Neural cell (in vitro differentiated cells): ENCODE measurements at regions not wholly inside any gene's neighbourhood (a gene's known extent, or its start where the extent isn't known, plus 50 kb on each side); places are given as distances from the start of the nearest gene placed in this dataset.

Experiments
- H2AFZ ChIP-seq: fragments of 200-600, 300-800 bp; sonication (generic), shearing (Covaris generic); 2 replicates; pipeline ENCODE4 v1.6.0; 2014; ENCODE audit warnings: low read depth, mild to moderate bottlenecking, antibody characterized with exemption, low read length, moderate library complexity
- H3F3A ChIP-seq: fragments of 200-600 bp; shearing (Covaris generic); 2 replicates; pipeline ENCODE4 v1.6.1; 2016; ENCODE audit warnings: mild to moderate bottlenecking, moderate library complexity, mixed read lengths, antibody characterized with exemption, low read length; ENCODE audit not compliant: insufficient read depth, poor library complexity, severe bottlenecking
- H3K27ac ChIP-seq: fragments of 200-600, 300-800 bp; sonication (generic), shearing (Covaris generic); 2 replicates; pipeline ENCODE4 v1.5.1; 2014; ENCODE audit warnings: mild to moderate bottlenecking, low read length, moderate library complexity
- H3K27me3 ChIP-seq: fragments of 300-800, 200-600 bp; sonication (generic), shearing (Covaris generic); 2 replicates; pipeline ENCODE4 v1.6.0; 2014; ENCODE audit warnings: mild to moderate bottlenecking, low read depth, low read length, moderate library complexity; ENCODE audit not compliant: insufficient read depth
- H3K36me3 ChIP-seq: fragments of 300-800, 200-600 bp; sonication (generic), shearing (Covaris generic); 2 replicates; pipeline ENCODE4 v1.5.1; 2014; ENCODE audit warnings: mild to moderate bottlenecking, antibody characterized with exemption, low read length, moderate library complexity; ENCODE audit not compliant: insufficient read depth
- H3K4me2 ChIP-seq: fragments of 300-800, 200-600 bp; sonication (generic), shearing (Covaris generic); 2 replicates; pipeline ENCODE4 v1.6.0; 2014; ENCODE audit warnings: mild to moderate bottlenecking, low read length
- H3K4me3 ChIP-seq: fragments of 300-800, 200-600 bp; sonication (generic), shearing (Covaris generic); 2 replicates; pipeline ENCODE4 v1.5.1; 2014; ENCODE audit warnings: mild to moderate bottlenecking, low read length, moderate library complexity
- H3K79me2 ChIP-seq: fragments of 200-600 bp; shearing (Covaris generic); replicated peaks from 2 replicates; pipeline ENCODE4 v1.6.0; 2014; ENCODE audit warnings: mild to moderate bottlenecking, low read length, moderate library complexity; ENCODE audit not compliant: insufficient read depth
- H3K9ac ChIP-seq: fragments of 300-800, 200-600 bp; sonication (generic), shearing (Covaris generic); 2 replicates; pipeline ENCODE4 v1.6.1; 2016; ENCODE audit warnings: mild to moderate bottlenecking, low read length, mixed read lengths
- H3K9me2 ChIP-seq: fragments of 200-600 bp; shearing (Covaris generic); 2 replicates; pipeline ENCODE4 v1.6.1; 2016; ENCODE audit warnings: mild to moderate bottlenecking, low read length, mixed read lengths; ENCODE audit not compliant: insufficient read depth
- H3K9me3 ChIP-seq: fragments of 200-600, 300-800 bp; sonication (generic), shearing (Covaris generic); 2 replicates; pipeline ENCODE4 v1.6.1; 2016; ENCODE audit warnings: mild to moderate bottlenecking, mixed run types, low read length, moderate library complexity, mixed read lengths
- H4K20me1 ChIP-seq: fragments of 200-600 bp; shearing (Covaris generic); 2 replicates; pipeline ENCODE4 v1.6.1; 2016; ENCODE audit warnings: mild to moderate bottlenecking, mixed run types; ENCODE audit not compliant: insufficient read depth
- EP300 ChIP-seq: fragments of 450-650 bp; conservative IDR thresholded peaks from 2 replicates; pipeline ENCODE4 v1.6.1; 2014; ENCODE audit warnings: antibody characterized with exemption, mild to moderate bottlenecking, moderate library complexity; ENCODE audit not compliant: poor library complexity, severe bottlenecking
- EZH2 ChIP-seq: fragments of 200-600, 300-800 bp; shearing (Covaris generic), sonication (generic); IDR thresholded peaks from 2 replicates; pipeline ENCODE4 v1.6.1; 2014; ENCODE audit warnings: antibody characterized with exemption, low read length, borderline replicate concordance, mild to moderate bottlenecking; ENCODE audit not compliant: insufficient read depth, poor library complexity, severe bottlenecking
- MXI1 ChIP-seq: fragments of 450-650 bp; conservative IDR thresholded peaks from 2 replicates; pipeline ENCODE4 v1.6.1; 2014; ENCODE audit warnings: antibody characterized with exemption, mild to moderate bottlenecking; ENCODE audit not compliant: poor library complexity, severe bottlenecking
- POLR2AphosphoS5 ChIP-seq: IDR thresholded peaks from 2 replicates; pipeline ENCODE4 v1.6.1; 2012
- RAD21 ChIP-seq: fragments of 450-650 bp; conservative IDR thresholded peaks from 2 replicates; pipeline ENCODE4 v1.6.1; 2014; ENCODE audit warnings: antibody characterized with exemption, mild to moderate bottlenecking, moderate library complexity
- SMC3 ChIP-seq: fragments of 450-650 bp; conservative IDR thresholded peaks from 2 replicates; pipeline ENCODE4 v1.6.1; 2014; ENCODE audit warnings: antibody characterized with exemption, mild to moderate bottlenecking, moderate library complexity; ENCODE audit not compliant: poor library complexity
- TAF1 ChIP-seq: IDR thresholded peaks from 2 replicates; pipeline ENCODE4 v1.6.1; 2012; ENCODE audit warnings: low read depth
- TF ChIP-seq, protein P1 (sequence below): fragments of 450-650 bp; IDR thresholded peaks from 2 replicates; pipeline ENCODE4 v1.5.1; 2014; ENCODE audit warnings: antibody characterized with exemption, mild to moderate bottlenecking, moderate library complexity; ENCODE audit not compliant: poor library complexity, severe bottlenecking
- TF ChIP-seq, protein P2 (sequence below): IDR thresholded peaks from 2 replicates; pipeline ENCODE4 v1.6.1; 2012; ENCODE audit warnings: borderline replicate concordance

GRCh38 chr20:41848180-41848579, 230.0 kb upstream of the CHD6 start:
- Histone ChIP-seq H4K20me1 (no peaks in the 10 kb centered on the region), H3K36me3 (no peaks in the 10 kb centered on the region), H3K79me2 (no peaks in the 10 kb centered on the region), H3F3A (no peaks in the 10 kb centered on the region), H3K9me2 (no peaks in the 10 kb centered on the region), H3K27me3 (no peaks in the 10 kb centered on the region), H3K4me2 (no peak overlapping the region), H3K9me3 (no peaks in the 10 kb centered on the region), H3K9ac (no peak overlapping the region), H3K27ac (no peak overlapping the region), H3K4me3 (no peak overlapping the region), H2AFZ (no peak overlapping the region)
- TF ChIP-seq MXI1 (no peak), SMC3 (no peak), EP300 (no peak)

- Histone ChIP-seq H3K27ac (peak overlapping the region; percentile 85), H3K9me3 (no peaks in the 10 kb centered on the region), H3K27me3 (no peaks in the 10 kb centered on the region), H2AFZ (no peak overlapping the region), H3K4me2 (peak overlapping the region; percentile 56), H3K9ac (peak overlapping the region; percentile 40), H3K36me3 (no peaks in the 10 kb centered on the region), H3K4me3 (peak overlapping the region; percentile 44), H3K9me2 (no peaks in the 10 kb centered on the region), H3K79me2 (no peaks in the 10 kb centered on the region), H3F3A (no peaks in the 10 kb centered on the region), H4K20me1 (no peaks in the 10 kb centered on the region)
- peak; percentile 73 for TF ChIP-seq MXI1
- TF ChIP-seq EP300, result peak; percentile 53
- no peak for TF ChIP-seq TAF1
- no peak for TF ChIP-seq POLR2AphosphoS5
Measured at GRCh38 chr20:41837669-41838224, 219.6 kb upstream of the CHD6 start.

GRCh38 chr20:41833739-41834138, 215.6 kb upstream of the CHD6 start:
- Histone ChIP-seq H3K9me3 (no peaks in the 10 kb centered on the region), H2AFZ (no peak overlapping the region), H3K4me3 (no peak overlapping the region), H3K4me2 (no peak overlapping the region), H3K27ac (no peak overlapping the region), H3K27me3 (no peaks in the 10 kb centered on the region), H3K36me3 (no peaks in the 10 kb centered on the region), H3K9ac (no peak overlapping the region), H3K79me2 (no peaks in the 10 kb centered on the region), H3F3A (no peaks in the 10 kb centered on the region), H4K20me1 (no peaks in the 10 kb centered on the region), H3K9me2 (no peaks in the 10 kb centered on the region)
- TF ChIP-seq EP300 (no peak), MXI1 (no peak), POLR2AphosphoS5 (no peak), EZH2 (no peak)
- TF ChIP-seq, protein P1, sequence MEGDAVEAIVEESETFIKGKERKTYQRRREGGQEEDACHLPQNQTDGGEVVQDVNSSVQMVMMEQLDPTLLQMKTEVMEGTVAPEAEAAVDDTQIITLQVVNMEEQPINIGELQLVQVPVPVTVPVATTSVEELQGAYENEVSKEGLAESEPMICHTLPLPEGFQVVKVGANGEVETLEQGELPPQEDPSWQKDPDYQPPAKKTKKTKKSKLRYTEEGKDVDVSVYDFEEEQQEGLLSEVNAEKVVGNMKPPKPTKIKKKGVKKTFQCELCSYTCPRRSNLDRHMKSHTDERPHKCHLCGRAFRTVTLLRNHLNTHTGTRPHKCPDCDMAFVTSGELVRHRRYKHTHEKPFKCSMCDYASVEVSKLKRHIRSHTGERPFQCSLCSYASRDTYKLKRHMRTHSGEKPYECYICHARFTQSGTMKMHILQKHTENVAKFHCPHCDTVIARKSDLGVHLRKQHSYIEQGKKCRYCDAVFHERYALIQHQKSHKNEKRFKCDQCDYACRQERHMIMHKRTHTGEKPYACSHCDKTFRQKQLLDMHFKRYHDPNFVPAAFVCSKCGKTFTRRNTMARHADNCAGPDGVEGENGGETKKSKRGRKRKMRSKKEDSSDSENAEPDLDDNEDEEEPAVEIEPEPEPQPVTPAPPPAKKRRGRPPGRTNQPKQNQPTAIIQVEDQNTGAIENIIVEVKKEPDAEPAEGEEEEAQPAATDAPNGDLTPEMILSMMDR, result no peak

DNA sequence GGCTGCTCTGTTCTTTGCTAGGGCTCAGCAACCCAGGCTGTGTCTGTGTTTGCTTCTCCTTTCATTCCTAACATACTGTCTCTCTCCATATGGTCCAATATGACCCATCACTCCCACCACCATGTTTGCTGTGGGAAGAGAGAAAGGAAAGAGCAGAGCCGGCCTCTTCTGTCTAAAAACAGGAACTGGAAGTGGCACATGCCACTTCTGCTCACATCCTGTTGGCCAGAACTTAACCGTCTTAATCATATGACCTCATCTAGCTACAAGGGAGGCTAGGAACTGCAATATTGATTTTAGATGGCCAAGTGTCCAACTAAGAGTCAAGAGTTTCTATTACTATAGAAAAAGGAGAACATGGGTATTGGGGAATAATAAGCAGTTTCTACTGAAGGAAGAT, 212.5 kb upstream of the CHD6 start:
- no peak overlapping the region for H3K9ac ChIP-seq

More for the DNA sequence above, 212.5 kb upstream of the CHD6 start:
- Histone ChIP-seq H3K4me2 (no peak overlapping the region), H3K9me3 (no peaks in the 10 kb centered on the region), H3K36me3 (no peaks in the 10 kb centered on the region), H3K27me3 (no peaks in the 10 kb centered on the region), H3K4me3 (no peak overlapping the region), H2AFZ (no peak overlapping the region), H4K20me1 (no peaks in the 10 kb centered on the region), H3K9me2 (no peaks in the 10 kb centered on the region), H3K79me2 (no peaks in the 10 kb centered on the region), H3K27ac (no peak overlapping the region), H3F3A (no peaks in the 10 kb centered on the region)
- TF ChIP-seq EZH2 (no peak), TAF1 (no peak), RAD21 (no peak), POLR2AphosphoS5 (no peak), EP300 (no peak), MXI1 (no peak), SMC3 (no peak)
- TF ChIP-seq, protein P2, sequence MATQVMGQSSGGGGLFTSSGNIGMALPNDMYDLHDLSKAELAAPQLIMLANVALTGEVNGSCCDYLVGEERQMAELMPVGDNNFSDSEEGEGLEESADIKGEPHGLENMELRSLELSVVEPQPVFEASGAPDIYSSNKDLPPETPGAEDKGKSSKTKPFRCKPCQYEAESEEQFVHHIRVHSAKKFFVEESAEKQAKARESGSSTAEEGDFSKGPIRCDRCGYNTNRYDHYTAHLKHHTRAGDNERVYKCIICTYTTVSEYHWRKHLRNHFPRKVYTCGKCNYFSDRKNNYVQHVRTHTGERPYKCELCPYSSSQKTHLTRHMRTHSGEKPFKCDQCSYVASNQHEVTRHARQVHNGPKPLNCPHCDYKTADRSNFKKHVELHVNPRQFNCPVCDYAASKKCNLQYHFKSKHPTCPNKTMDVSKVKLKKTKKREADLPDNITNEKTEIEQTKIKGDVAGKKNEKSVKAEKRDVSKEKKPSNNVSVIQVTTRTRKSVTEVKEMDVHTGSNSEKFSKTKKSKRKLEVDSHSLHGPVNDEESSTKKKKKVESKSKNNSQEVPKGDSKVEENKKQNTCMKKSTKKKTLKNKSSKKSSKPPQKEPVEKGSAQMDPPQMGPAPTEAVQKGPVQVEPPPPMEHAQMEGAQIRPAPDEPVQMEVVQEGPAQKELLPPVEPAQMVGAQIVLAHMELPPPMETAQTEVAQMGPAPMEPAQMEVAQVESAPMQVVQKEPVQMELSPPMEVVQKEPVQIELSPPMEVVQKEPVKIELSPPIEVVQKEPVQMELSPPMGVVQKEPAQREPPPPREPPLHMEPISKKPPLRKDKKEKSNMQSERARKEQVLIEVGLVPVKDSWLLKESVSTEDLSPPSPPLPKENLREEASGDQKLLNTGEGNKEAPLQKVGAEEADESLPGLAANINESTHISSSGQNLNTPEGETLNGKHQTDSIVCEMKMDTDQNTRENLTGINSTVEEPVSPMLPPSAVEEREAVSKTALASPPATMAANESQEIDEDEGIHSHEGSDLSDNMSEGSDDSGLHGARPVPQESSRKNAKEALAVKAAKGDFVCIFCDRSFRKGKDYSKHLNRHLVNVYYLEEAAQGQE, result no peak
- TF ChIP-seq, protein P1, result no peak
